ENCODE measurements at regions not wholly inside any gene's neighbourhood (a gene's known extent, or its start where the extent isn't known, plus 50 kb on each side); places are given as distances from the start of the nearest gene placed in this dataset.
A peak's percentile ranks its signal among the peaks of the same experiment; 100 is the strongest.

- TF ChIP-seq RELB (IDR thresholded peaks at IDR 0.05; ENCODE audit: low read depth) = no peak
- TF ChIP-seq GATAD2B (conservative IDR thresholded peaks at IDR 0.05; ENCODE audit: low read depth) = no peak
- no peak for TF ChIP-seq NFYA (IDR thresholded peaks at IDR 0.05; ENCODE audit: borderline replicate concordance, low read depth, low read length)
- no peak for TF ChIP-seq BCL11A (IDR thresholded peaks at IDR 0.05; ENCODE audit: low read depth, low read length)
Observed at GRCh38 chr2:34998741-34999140, 1356.8 kb upstream of the CRIM1 start (continued).

GRCh38 chr2:34997779-34998178 is 1357.8 kb upstream of the CRIM1 start:
- intact Hi-C loops (cut with micrococcal nuclease; ENCODE audit: unreplicated experiment) = no loop called here
- Histone ChIP-seq H3K4me3 (no peak overlapping the region), H3K36me3 (ENCODE audit: control insufficient read depth in 2 of 2, insufficient read depth in 2 of 2, low read length in 1 of 2) (no peaks in the 10 kb centered on the region), H4K20me1 (ENCODE audit: control insufficient read depth, insufficient read depth) (no peaks in the 10 kb centered on the region), H3K27me3 (replicated peaks in 1 of 2; ENCODE audit: control insufficient read depth in 2 of 2, insufficient read depth in 2 of 2, low read length in 1 of 2) (no peaks in the 10 kb centered on the region), H3K9me3 (replicated peaks; ENCODE audit: control insufficient read depth, insufficient read depth, low read length) (no peaks in the 10 kb centered on the region), H3K79me2 (ENCODE audit: control insufficient read depth, insufficient read depth, low read length) (no peaks in the 10 kb centered on the region), H3K4me2 (ENCODE audit: control insufficient read depth, insufficient read depth) (no peak overlapping the region), H2AFZ (ENCODE audit: control insufficient read depth, low read depth, low read length) (no peak overlapping the region), H3K27ac (ENCODE audit: control insufficient read depth, insufficient read depth) (no peak overlapping the region), H3K4me1 (ENCODE audit: control insufficient read depth, insufficient read depth, low read length) (no peaks in the 10 kb centered on the region), H3K9ac (ENCODE audit: control insufficient read depth, insufficient read depth, low read length) (no peak overlapping the region)
- no TSS peak for BruUV-seq (replicated peaks)
- peak; percentile 33; the same call in 1 of the 3 replicates for ATAC-seq
- no peak for FAIRE-seq
- WGBS (ENCODE audit: insufficient coverage, insufficient replicate concordance, low lambda C conversion rate, missing lambda C conversion rate) = 42% methylated on average over 6 of the region's 6 CpGs
- CTCF ChIA-PET = interaction anchor here (0.6 kb wide), 1 partner anchor 547 kb away, joined by 3 read pairs; no protein-coding TSS in a partner anchor
- SMC1A ChIA-PET (ENCODE audit: uncharacterized antibody, unreplicated experiment) = no interaction called here
- RAD21 ChIA-PET (ENCODE audit: unreplicated experiment) = no interaction called here
- in situ Hi-C loops (cut with MboI) = no loop called here
- POLR2A ChIA-PET = no interaction called here
- no peak for TF ChIP-seq BCLAF1 (IDR thresholded peaks at IDR 0.05)
- no peak for DNase-seq (ENCODE audit: low read depth, low spot score)

Data from GM12878 (cell line).